GM23338 (cell line): ENCODE measurements at regions not wholly inside any gene's neighbourhood (a gene's known extent, or its start where the extent isn't known, plus 50 kb on each side); places are given as distances from the start of the nearest gene placed in this dataset.

Experiments used
- CREB1 ChIP-seq: fragments of 250-450 bp; sonication (Bioruptor Pico); IDR thresholded peaks from 2 replicates; pipeline ENCODE4 v1.5.0; 2020; ENCODE audit warnings: low read depth, mild to moderate bottlenecking, moderate library complexity
- EZH2 ChIP-seq: fragments of 200-600 bp; sonication (generic); IDR thresholded peaks from one replicate; pipeline ENCODE4 v1.8.0; 2017; ENCODE audit warnings: antibody characterized with exemption, mild to moderate bottlenecking, low read depth; ENCODE audit not compliant: unreplicated experiment
- EZH2phosphoT487 ChIP-seq: fragments of 200-600 bp; sonication (generic); IDR thresholded peaks from one replicate; pipeline ENCODE4 v1.8.1; 2018; ENCODE audit warnings: antibody characterized with exemption; ENCODE audit not compliant: unreplicated experiment
- JUNB ChIP-seq: IDR thresholded peaks from one replicate; pipeline ENCODE4 v1.6.1; 2016; ENCODE audit warnings: antibody characterized with exemption; ENCODE audit not compliant: unreplicated experiment
- NANOG ChIP-seq: IDR thresholded peaks from 2 replicates; pipeline ENCODE4 v1.6.1; 2016; ENCODE audit warnings: antibody characterized with exemption, borderline replicate concordance
- POLR2AphosphoS5 ChIP-seq: IDR thresholded peaks from 2 replicates; pipeline ENCODE4 v1.6.1; 2016; ENCODE audit warnings: antibody characterized with exemption, low read depth
- REST ChIP-seq: IDR thresholded peaks from one replicate; pipeline ENCODE4 v1.6.1; 2018; ENCODE audit warnings: antibody characterized with exemption; ENCODE audit not compliant: unreplicated experiment
- ZNF114 ChIP-seq: fragments of 250-450 bp; sonication (Bioruptor Pico); IDR thresholded peaks from 2 replicates; pipeline ENCODE4 v1.5.0; 2020; ENCODE audit warnings: mild to moderate bottlenecking, moderate library complexity
- ZNF331 ChIP-seq: fragments of 250-450 bp; sonication (Bioruptor Pico); IDR thresholded peaks from 2 replicates; pipeline ENCODE4 v1.5.0; 2020; ENCODE audit warnings: low read depth, mild to moderate bottlenecking, moderate library complexity
- TF ChIP-seq, protein P1 (sequence below), 2 experiments: fragments of 200-600 bp in 1 of 2; sonication (generic) in 1 of 2; conservative IDR thresholded peaks; 2 replicates each; pipeline versions ENCODE4 v1.5.1 to v1.6.1; 2016 to 2017; ENCODE audit warnings: antibody characterized with exemption in 2 of 2, low read depth in 2 of 2, mild to moderate bottlenecking in 2 of 2, moderate library complexity in 1 of 2
- TF ChIP-seq, protein P2 (sequence below): IDR thresholded peaks from 2 replicates; pipeline ENCODE4 v1.6.1; 2016; ENCODE audit warnings: antibody characterized with exemption

DNA sequence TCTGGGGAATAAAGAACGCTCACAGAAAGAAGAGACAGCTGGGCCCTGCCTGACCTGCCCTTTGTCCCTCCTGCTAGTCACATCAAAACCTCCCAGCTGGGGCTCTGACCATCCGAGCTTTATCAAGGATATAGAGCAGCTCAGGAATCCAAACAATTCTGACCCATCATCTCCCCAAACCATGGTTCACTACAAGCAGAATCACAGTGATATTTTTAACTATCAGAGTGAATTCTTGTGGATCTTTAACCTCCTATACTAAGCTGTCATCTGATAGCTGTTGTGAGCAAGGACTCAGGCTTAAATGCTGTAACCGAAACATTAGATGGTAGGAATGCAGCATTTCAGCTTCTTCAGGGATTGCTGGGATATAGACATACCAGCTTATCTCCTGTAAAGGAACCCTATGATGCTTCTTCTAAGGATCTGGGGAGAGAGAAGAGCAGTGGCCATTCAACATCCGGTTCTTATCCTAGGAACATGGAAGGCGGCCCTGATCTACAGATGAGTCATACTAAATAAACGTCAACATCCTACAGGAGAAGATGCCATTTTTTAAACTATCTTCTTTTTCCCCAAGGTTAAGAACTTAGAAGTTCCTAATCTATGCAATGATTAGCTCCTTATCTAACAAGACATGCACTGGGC lies 84.7 kb upstream of the AKIP1 start:
- TF ChIP-seq, protein P1, sequence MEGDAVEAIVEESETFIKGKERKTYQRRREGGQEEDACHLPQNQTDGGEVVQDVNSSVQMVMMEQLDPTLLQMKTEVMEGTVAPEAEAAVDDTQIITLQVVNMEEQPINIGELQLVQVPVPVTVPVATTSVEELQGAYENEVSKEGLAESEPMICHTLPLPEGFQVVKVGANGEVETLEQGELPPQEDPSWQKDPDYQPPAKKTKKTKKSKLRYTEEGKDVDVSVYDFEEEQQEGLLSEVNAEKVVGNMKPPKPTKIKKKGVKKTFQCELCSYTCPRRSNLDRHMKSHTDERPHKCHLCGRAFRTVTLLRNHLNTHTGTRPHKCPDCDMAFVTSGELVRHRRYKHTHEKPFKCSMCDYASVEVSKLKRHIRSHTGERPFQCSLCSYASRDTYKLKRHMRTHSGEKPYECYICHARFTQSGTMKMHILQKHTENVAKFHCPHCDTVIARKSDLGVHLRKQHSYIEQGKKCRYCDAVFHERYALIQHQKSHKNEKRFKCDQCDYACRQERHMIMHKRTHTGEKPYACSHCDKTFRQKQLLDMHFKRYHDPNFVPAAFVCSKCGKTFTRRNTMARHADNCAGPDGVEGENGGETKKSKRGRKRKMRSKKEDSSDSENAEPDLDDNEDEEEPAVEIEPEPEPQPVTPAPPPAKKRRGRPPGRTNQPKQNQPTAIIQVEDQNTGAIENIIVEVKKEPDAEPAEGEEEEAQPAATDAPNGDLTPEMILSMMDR (conservative IDR thresholded peaks at IDR 0.05; ENCODE audit: low read depth in 2 of 2) = no peak
- TF ChIP-seq POLR2AphosphoS5 (no peak), EZH2 (no peak), EZH2phosphoT487 (no peak), REST (no peak), CREB1 (CRISPR knock-in tag) (no peak), NANOG (no peak), JUNB (no peak), ZNF114 (CRISPR knock-in tag) (no peak), ZNF331 (CRISPR knock-in tag) (no peak)
- TF ChIP-seq, protein P2, sequence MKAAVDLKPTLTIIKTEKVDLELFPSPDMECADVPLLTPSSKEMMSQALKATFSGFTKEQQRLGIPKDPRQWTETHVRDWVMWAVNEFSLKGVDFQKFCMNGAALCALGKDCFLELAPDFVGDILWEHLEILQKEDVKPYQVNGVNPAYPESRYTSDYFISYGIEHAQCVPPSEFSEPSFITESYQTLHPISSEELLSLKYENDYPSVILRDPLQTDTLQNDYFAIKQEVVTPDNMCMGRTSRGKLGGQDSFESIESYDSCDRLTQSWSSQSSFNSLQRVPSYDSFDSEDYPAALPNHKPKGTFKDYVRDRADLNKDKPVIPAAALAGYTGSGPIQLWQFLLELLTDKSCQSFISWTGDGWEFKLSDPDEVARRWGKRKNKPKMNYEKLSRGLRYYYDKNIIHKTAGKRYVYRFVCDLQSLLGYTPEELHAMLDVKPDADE = no peak
